Gastroesophageal sphincter (tissue), 3 donors: ENCODE measurements at regions not wholly inside any gene's neighbourhood (a gene's known extent, or its start where the extent isn't known, plus 50 kb on each side); places are given as distances from the start of the nearest gene placed in this dataset.

Experiments
- CTCF ChIP-seq, 4 experiments: fragments of 200-600 bp in 2 of 4; fragments of 450-650 bp in 2 of 4; sonication (generic) in 1 of 4; IDR thresholded peaks; one replicate each; pipeline ENCODE4 v1.5.1; 2017 to 2019; ENCODE audit warnings: antibody characterized with exemption in 4 of 4, mild to moderate bottlenecking in 2 of 4, moderate library complexity in 2 of 4
- EP300 ChIP-seq: sonication (generic); formaldehyde crosslinking; IDR thresholded peaks from one replicate; pipeline ENCODE4 v1.6.1; 2017; ENCODE audit warnings: antibody characterized with exemption, mild to moderate bottlenecking
- POLR2AphosphoS5 ChIP-seq: sonication (generic); formaldehyde crosslinking; IDR thresholded peaks from one replicate; pipeline ENCODE4 v1.6.1; 2017; ENCODE audit warnings: antibody characterized with exemption

- TF ChIP-seq POLR2AphosphoS5 (no peak), CTCF (IDR thresholded peaks at IDR 0.05) (no peak), EP300 (no peak)
Measured at GRCh38 chr4:136203199-136203598, 1329.1 kb downstream of the PCDH18 start.
